Panc1 (cell line): ENCODE measurements at regions not wholly inside any gene's neighbourhood (a gene's known extent, or its start where the extent isn't known, plus 50 kb on each side); places are given as distances from the start of the nearest gene placed in this dataset.

Source experiments
- CTCF ChIP-seq: fragments of 450-650 bp; IDR thresholded peaks from 2 replicates; pipeline ENCODE4 v1.5.1; 2017; ENCODE audit warnings: mild to moderate bottlenecking
- POLR2AphosphoS5 ChIP-seq: IDR thresholded peaks from 2 replicates; pipeline ENCODE4 v1.6.1; 2012; ENCODE audit warnings: mild to moderate bottlenecking, low read depth, low read length, moderate library complexity
- REST ChIP-seq, 2 experiments: IDR thresholded peaks; 2 replicates each; pipeline ENCODE4 v1.6.1; 2011 to 2012; ENCODE audit warnings: low read depth in 2 of 2, control low read depth in 1 of 2, low read length in 1 of 2, mild to moderate bottlenecking in 1 of 2, moderate library complexity in 1 of 2; ENCODE audit not compliant: insufficient read depth in 1 of 2
- SIN3A ChIP-seq: IDR thresholded peaks from 2 replicates; pipeline ENCODE4 v1.6.1; 2012; ENCODE audit warnings: low read depth, mild to moderate bottlenecking, low read length, moderate library complexity, borderline replicate concordance; ENCODE audit not compliant: insufficient read depth
- TCF7L2 ChIP-seq: IDR thresholded peaks from 2 replicates; pipeline ENCODE4 v1.6.1; 2011; ENCODE audit warnings: mild to moderate bottlenecking, low read depth, low read length, inconsistent platforms

GRCh38 chr7:69020536-69020935 lies 577.7 kb upstream of the AUTS2 start:
- TF ChIP-seq CTCF (no peak), POLR2AphosphoS5 (no peak), REST (IDR thresholded peaks at IDR 0.05; ENCODE audit: insufficient read depth in 1 of 2, low read depth in 2 of 2, low read length in 1 of 2) (no peak), TCF7L2 (no peak), SIN3A (no peak)
